ENCODE measurements at regions not wholly inside any gene's neighbourhood (a gene's known extent, or its start where the extent isn't known, plus 50 kb on each side); places are given as distances from the start of the nearest gene placed in this dataset.
"Not testable (repeated sequence)": the region's sequence is repeated elsewhere in the genome, so short reads cannot be mapped to it uniquely, and the experiment has no call there.

DNA sequence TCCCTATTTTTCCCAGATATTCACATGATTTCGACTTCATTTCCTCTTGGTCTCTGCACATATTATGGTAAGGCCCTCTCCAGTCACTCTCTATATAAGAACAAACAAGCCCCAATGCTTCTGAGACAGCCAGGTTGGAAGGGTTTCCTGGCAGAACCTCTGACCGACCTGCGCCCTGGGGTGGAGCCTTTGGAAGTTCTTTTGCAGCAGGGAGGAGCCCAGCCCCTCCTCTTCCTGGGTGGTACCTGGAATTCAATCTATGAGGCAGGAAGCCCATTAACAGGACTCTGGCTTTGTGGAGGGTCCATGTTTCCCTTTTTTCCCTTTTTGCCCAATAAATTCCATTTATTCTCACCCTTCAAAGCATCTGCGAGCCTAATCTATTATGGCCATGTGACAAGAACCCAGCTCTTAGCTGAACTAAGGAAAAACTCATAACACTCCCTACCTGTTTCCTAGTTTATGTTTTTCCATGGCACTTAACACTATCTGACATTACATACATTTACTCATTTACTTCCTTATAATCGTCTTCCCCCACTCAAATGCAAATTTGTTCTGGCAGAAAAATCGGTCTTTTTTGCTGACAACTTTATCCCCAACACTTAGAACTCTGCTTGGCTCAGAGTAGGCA lies 92.5 kb upstream of the FRMD4A start:
- no peak for DNase-seq

DNA sequence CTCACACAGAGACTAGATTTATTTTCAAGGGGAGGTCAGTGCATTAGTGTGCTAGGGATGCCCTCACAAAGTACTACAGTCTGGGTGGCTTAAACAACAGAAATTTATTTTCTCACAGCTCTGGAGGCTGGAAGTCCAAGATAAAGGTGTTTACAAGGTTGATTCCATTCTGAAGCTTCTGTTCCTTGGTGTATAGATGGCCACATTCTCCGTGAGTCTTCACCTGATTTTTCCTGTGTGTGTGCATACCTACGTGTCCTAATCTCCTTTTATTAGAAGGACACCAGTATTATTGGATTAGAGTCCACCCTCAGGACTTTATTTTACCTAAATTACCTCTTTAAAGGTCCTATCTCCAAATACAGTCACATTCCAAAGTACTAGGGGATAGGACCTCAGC lies 91.7 kb upstream of the FRMD4A start:
- no peak for DNase-seq

DNA sequence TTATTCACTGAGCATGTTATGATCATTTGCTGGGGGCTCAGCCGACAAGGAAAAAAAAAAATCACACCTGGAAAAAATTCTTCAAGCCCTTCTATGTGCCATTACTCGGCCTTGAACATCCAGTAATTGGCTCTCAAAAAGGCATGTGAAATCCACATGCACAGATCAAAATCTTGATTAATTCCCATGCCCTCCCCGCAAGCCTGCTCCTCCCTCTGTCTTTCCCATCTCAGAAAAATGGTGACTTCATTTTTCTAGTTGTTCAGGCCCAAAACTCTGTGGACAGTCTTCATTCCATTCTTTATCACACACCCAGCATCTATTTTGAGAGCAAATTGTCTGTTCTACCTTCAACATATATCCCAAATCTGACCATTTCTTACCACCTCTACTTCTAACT lies 91.2 kb upstream of the FRMD4A start:
- DNase-seq: no peak

DNA sequence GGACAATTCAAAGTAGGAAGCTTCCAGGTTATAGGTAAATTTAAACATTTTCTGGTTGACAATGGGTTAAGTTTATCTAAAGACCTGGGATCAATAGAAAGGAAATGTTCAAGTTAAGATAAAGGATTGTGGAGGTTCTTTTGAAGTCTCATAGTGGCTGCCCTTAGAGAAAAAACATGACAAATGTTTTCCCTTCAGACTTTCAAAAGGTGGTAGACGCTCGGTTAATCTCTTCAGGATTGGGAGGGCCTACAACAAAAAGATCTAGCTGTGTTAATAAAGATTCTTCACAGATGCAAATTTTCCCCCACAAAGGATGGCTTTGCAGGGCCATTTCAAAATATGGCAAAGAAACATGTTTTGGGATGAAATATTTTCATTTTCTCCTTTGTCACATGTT lies 86.6 kb upstream of the FRMD4A start:
- not testable (repeated sequence) for DNase-seq

DNA sequence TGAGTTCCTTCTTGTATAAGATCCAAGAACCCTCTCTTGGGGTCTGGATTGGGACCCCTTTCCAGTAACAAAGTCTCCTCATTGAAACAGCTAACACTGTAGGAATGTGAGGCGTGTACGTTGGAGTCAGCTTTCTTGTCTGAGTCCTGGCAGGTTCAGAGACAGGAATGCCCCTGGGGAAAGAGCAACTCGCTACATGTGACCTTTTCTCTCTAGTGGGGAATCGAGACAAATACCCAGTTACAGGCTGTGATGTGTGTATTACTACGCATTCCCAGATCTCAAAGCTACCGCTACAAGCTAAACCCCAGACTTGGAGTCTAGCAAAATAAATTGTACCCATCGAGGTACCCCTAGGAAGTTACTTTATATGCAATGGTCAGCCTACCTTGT lies 85.6 kb upstream of the FRMD4A start:
- DNase-seq: no peak

DNA sequence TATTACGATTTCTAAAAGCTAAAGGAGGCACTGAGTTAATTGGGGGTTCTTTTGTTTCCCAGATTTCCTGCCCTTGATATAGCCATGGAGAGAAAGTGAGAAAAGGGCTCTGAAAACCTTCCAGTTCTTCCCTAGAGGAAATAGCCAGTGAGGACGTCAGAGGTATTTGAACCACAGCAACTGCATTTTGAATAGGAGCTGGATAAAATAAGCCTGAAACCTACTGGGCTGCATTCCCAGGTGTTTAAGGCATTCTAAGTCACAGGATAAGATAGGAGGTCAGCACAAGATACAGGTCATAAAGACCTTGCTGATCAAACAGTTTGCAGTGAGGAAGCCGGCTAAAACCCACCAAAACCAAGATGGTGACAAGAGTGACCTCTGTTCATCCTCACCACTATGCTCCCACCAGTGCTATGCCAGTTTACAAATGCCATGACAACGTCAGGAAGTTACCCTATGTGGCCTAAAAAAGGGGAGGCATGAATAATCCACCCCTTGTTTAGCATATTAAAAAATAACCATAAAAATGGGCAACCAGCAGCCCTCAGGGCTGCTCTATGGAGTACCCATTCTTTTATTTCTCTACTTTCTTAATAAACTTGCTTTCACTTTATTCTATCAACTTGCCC lies 85.1 kb upstream of the FRMD4A start:
- DNase-seq: no peak

DNA sequence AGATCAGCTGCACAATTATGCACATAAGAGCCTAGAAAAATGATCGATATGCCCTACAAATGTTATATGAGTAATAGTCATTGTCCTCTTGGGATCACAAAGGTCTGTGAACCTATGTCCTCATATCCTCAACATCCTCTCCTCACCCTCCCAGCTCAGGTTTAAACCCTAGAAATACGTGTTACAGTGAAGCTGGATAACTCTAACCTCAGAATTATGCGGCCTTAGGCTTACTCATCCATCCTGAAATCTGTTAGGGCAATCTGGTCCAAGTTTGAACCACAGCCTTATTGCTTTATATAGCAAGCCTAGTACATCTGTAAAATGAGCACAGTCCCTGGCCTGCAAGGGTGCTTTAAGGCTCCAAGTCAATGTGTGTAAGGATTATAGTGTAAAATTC lies 84.2 kb upstream of the FRMD4A start:
- peak; percentile 57 for DNase-seq

DNA sequence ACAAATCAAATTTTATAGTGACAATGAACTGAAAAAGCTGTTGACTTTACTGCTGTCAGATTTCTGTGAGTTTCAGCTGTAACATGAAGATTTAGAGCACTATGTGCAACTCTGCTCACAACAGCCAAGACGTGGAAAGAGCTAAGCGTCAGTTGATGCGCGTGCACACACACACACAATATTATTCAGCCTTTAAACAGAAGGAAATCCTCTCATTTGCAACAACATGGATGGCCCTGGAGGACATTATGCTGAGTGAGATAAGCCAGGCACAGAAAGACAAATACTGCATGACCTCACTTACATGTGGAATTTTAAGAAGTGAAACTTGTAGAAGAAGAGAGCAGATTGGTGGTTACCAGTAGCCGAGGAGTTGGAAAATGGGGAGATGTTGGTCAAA lies 82.8 kb upstream of the FRMD4A start:
- DNase-seq: no peak

DNA sequence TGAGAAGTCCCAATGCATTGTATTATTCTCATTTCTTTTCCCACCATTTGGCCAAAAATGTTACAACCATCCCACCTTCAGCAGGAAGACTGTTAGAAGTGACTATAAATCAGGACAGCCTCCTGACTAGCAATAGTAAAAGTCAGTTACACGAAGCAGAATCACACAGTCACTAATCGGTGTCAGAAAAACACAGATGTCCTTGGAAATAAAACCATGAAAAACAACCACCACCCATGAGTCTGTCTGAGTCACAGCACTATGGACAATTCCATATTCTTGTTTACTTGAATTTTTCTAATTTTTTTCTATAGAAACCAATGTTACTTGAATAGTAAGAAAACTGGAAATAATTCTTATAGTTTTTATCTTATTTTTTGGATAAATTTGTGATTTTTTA lies 81.9 kb upstream of the FRMD4A start:
- no peak for DNase-seq

DNA sequence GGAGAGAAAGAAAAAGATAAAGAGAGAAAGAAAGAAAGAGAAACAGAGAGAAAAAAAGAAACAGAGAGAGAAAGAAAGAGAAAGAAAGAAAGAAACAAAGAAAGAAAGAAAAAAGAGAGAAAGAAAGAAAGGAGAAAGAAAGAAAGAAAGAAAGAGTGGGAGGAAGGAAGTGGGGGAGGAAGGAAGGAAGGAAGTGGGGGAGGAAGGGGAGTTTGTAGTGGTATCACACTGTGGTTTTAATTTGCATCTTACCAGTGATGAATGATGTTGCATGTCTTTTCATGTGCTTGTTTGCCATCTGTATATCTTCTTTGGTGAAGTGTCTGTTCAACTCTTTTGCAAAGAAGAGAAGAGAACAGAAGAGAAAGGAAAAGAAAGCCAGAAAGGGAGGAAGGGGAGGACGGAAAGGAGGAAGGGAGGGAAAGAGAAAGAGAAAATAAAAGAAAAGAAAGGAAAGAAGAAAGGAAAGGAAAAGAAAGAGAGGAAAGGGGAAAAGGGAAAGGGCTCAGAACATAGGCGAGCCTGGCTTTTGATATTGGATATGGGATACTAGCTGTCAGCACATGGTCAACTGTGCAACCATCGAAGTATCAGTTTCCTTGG lies 79.2 kb upstream of the FRMD4A start:
- DNase-seq: no peak

DNA sequence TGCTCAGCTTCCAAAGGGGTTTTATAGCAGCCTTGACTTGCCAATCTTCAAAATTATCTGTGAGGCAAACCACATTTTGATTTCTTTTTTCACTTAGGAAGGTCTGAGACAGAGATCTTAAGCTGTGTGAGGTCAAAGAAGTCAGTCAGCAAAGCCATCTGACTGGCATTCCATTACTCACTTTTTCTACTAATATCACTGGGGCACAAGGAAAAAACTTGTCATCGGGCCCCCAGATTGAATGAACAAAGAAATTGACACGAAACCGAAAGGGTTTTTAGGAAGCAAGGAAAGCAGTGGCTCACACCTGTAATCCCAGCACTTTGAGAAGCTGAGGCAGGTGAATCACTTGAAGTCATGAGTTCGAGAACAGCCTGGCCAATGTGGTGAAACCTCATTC lies 78.5 kb upstream of the FRMD4A start:
- DNase-seq: no peak

DNA sequence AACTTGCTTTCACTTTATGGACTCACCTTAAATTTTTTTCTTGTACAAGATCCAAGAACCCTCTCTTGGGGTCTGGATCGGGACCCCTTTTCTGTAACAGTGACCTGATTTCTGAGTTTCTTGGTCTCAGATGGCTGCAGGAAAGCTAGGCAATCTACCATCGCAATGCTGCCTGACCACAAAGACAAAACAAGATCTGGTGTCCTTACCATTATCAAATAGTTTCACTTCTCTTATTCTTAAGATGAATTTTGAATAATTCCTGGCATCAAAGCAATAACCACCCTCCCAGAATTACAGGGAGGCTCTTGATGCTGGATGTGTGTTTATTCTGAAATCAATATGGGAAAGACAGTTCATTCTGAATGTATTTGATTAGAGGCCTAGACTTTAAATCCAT lies 77.4 kb upstream of the FRMD4A start:
- DNase-seq: no peak

DNA sequence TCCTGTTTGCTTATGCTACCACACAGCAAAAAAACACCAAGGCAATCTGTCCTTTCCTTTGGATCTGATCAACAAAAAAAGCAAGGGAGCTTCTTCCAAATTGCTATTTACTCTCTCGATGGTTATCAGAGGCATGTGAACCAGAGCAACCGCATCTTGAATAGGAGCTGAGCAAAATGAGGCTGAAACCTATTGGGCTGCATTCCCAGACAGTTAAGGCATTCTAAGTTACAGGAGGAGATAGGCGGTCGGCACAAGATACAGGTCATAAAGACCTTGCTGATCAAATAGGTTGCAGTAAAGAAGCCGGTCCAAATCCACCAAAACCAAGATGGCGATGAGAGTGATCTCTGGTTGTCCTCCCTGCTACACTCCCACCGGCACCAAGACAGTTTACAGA lies 76.8 kb upstream of the FRMD4A start:
- DNase-seq: no peak

DNA sequence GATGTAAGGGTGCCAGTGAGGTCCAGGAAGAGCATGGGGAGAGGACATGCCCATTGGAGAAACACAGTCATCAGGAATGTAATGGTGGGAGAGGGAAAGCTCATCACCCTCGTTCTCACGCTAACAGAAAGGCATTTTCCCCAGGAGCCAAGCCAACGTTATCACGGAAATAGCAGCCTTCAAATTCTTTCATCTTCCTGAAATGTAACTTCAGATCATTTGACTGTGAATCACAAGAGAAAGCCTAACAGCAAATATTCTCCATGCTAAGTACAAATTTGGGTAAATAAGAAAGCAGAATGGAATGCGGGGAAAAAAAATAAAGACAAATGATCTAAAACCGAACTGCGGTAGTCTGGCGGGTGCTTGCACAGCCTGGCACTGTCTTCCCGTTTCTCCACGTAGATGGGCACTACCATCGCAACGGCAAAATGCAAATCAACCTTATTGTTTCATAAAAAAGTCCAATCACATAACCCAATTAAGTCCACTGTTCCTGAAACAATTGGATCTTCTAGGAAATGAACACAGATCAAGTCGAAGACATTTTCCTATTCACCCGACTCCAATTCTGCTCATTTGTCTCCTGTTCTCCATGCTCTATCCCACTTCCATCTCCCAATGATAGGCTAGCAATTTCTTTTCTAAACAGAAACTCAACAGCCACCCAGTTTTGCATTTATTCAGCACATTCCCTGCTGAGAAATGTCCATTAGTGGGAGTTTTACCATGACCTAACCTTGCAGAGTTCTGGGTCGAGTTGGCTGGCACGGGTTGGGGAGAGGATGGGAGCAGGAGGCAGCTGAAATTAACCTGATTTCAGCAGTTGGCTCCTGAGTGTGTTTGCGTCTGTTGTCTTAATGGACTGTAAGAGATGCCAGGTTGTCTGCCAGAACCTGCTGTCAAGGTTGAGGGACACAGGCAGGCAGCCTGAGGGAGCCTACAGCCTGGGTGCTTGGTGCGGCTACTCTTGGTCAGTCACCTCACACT lies 74.6 kb upstream of the FRMD4A start:
- peak; percentile 88 for DNase-seq

DNA sequence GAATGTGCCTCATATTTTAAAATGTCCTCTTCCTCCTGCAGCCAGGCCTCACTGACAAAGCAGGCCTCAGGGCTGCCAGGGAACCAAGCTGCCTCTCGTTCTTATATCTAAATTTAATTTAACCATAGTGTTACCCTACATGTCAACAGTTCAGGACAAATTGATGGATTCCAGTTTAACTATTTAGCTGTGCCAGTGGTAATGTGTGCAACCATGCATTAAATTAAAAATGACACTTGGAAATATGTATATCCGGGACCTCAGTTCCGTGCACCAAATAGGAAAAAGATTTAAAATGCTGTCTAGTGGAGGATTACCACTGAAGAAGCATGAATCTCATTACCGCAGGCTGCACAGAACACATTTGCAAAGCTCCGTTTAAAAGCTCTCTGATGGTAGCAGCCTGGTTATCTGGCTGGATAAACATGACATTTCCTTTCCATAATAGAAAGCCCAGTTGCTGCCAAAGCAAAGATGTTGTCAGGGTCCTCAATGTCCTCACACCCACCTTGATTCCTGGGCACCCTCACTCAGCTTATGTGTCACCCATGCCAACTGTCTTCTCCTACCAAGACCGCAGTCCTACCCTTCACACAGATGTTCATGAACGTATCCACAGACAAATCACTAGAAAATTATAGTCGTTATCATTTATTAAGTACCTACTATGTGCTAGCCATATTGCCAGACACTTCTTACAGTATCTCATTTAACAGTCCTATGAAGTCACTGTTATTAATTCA lies 73.3 kb upstream of the FRMD4A start:
- peak; percentile 38 for DNase-seq

DNA sequence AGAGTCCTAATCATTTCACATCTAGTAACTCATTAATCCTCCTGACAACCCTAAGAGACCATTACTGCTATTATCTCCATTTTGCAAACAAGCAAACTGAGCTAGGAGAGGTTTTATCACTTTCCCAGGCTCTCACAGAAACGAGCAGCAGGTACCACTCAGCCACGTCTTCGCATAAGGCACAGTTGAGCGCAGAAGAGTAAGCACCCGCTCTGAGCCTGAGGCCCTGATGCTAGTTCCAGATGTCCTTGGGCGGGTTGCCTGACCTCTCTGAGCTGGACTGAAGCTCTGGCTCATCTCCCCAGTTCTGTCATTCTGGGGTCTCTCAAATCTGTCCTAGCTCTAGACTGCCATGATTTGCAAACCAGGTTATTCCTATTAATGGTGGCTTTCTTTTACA lies 72.6 kb upstream of the FRMD4A start:
- DNase-seq: no peak

DNA sequence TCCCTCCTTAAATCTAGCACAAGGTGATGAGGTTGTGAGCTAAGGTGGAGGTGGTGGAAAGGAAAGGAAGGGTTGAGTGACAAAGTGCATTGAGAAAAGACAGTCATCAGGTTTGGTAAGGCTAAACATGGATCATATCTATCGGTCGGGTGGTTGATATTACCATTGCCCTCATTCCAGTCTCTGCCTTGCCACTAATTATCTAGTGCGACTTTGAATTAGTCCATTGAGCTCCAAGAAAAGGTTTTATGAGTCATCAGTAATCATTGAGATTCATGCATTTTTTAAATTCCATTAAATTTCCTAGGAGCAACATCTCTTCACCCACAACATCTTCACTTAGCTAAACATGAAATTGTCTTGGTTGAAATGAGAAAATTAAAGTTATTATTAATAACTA lies 68.9 kb upstream of the FRMD4A start:
- DNase-seq: no peak

DNA sequence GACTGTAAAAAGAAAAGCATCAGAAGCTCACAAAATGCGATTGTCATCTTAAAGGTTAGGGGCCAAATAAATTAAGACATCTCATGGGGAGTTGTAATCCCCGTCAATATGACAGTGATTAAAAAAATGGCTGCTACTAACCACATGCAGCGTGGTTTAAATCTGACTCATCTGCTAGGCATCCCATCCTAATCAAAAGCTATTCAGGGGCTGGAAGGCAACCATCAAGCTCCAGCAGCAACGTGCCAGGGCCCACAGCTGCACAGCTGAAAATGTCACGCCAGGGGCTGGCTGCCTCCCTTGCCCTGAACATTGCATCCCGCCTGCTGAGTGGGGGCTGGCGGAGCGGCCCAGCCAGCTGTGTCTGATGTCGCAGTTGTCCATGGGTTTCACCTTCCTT lies 66.3 kb upstream of the FRMD4A start:
- DNase-seq: peak; percentile 97

DNA sequence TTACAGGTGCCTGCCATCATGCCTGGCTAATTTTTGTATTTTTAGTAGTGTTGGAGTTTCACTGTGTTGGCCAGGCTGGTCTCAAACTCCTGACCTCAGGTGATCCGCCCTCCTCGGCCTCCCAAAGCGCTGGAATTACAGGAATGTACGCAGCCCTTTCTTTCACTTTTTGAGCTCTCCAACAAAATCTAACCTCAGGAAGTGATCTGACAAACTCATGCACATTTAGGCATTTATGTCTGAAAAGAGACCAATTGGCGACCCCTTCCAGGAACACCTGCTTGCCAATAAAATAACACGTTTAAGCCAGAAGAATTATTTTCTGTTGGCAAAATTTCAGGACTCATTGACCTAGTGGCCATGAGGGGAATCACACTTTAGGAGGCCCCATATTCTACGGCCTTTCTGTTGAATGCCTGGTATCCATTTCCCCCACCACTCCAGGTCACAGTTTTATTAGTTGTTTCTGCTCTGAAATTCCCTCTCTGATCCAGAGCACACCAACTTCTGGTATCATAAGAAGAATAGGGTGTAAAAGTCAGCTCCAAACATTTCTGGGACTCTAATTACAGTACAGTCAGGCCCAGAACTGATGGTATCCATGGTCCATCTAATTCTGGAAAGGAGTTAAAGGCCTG lies 65.8 kb upstream of the FRMD4A start:
- DNase-seq: no peak

DNA sequence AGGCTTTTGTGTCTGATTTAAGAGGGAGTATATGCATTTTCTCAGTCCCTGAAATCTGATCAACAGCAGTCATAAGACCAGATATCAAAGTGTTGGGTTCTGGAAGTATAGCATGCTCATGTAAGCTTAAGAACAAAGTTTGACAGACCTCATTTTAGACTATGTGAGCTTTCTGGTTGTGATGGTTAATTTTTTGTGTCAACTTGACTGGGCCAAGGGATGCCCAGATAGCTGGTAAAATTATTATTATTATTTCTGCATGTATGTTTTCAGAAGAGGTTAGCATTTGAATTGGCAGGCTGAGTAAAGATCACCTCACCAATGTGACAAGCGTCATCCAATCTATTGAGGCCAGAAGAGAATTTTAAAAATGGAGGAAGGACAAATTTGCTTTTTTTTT lies 63.5 kb upstream of the FRMD4A start:
- DNase-seq: no peak

DNA sequence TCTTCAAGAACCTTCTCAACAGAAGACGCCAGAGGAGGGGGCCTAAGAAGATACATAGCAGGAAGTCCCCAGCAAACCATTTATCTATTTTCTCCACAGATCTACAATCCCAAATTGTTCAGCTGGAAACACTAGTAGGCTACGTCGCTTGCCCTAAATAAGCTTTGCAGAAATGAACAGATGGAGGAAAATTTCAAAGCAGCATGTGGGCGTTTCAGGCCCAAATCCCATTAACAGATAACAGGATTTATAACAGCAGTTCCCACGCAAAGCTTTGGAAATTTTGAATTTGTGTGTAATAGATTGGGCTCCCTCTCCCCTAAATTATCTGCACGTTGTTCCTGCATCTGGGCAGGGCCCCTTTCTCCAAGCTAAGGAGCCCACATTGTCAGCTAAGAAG lies 60.6 kb upstream of the FRMD4A start:
- no peak for DNase-seq

DNA sequence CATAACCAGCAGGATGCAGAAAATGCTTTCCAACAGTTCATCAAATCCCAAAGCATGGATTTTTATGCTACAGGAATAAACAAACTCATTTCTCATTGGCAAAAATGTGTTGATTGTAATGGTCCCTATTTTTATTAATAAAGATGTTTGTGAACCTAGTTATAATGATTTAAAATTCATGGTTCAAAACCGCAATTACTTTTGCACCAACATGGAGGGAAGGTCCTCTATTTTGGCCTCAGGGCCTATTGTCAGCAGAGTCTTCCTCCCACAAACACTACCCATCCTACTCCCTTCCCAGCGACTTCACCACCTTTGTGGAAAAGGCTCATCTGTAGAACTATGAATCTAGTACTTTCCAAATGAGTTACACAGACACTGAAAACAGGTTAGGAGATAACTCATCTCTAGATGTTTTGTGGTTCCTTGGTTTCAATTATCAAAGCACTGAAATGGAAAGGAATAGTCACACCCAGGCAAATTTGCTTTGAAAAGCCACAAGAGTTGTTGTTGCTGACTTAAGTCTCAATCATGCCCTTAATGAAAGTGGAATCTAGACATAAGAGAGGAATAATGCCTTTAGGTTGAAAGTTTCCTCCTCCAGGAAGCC lies 59.4 kb upstream of the FRMD4A start:
- DNase-seq: no peak
